RWPE1 (cell line): ENCODE measurements at regions not wholly inside any gene's neighbourhood (a gene's known extent, or its start where the extent isn't known, plus 50 kb on each side); places are given as distances from the start of the nearest gene placed in this dataset.
"Not testable (repeated sequence)": the region's sequence is repeated elsewhere in the genome, so short reads cannot be mapped to it uniquely, and the experiment has no call there.

ENCODE experiments used
- CTCF ChIA-PET: fragments of 350-600 bp; sonication (Branson Sonifier 250); formaldehyde crosslinking; extraction: SDS; loops from one replicate; lab custom pipeline; 2021; lab: Yijun Ruan, JAX
- POLR2A ChIA-PET: fragments of 400-600 bp; formaldehyde crosslinking; extraction: SDS; loops from one replicate; lab custom pipeline; 2020; ENCODE audit warnings: antibody characterized with exemption; ENCODE audit not compliant: low non-redundant PET; lab: Yijun Ruan, JAX
- DNase-seq: peaks from one replicate; pipeline ENCODE4 v3.0.0; 2012; ENCODE audit warnings: low spot score
- H3K27ac ChIP-seq: fragments of 450-650 bp; 2 replicates; pipeline ENCODE4 v1.5.1; 2017
- TF ChIP-seq, protein P1 (sequence below): fragments of 450-650 bp; conservative IDR thresholded peaks from 2 replicates; pipeline ENCODE4 v1.5.1; 2017; ENCODE audit warnings: low read depth, mild to moderate bottlenecking

DNA sequence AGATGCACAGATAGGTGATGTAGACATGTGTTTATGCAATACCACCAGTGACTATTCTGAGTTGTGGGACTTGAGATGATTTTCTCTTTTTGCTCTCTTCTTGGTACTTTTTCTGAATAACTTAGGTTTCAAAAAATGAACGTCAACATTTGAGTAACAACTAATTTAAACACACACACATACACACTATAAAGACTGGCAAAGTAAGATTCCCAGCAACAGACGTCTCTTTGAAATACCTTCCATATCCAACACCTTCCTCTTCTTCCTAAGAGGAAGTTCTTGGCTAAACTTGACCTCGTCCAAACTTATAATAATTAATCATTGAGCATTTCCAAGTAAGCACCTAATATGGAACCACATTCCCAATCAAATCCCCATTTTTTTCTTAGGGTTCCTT is 81.6 kb upstream of the RGPD4 start:
- ChIA-PET POLR2A (no interaction called here), CTCF (no interaction called here)
- DNase-seq, result no peak
- TF ChIP-seq, protein P1, sequence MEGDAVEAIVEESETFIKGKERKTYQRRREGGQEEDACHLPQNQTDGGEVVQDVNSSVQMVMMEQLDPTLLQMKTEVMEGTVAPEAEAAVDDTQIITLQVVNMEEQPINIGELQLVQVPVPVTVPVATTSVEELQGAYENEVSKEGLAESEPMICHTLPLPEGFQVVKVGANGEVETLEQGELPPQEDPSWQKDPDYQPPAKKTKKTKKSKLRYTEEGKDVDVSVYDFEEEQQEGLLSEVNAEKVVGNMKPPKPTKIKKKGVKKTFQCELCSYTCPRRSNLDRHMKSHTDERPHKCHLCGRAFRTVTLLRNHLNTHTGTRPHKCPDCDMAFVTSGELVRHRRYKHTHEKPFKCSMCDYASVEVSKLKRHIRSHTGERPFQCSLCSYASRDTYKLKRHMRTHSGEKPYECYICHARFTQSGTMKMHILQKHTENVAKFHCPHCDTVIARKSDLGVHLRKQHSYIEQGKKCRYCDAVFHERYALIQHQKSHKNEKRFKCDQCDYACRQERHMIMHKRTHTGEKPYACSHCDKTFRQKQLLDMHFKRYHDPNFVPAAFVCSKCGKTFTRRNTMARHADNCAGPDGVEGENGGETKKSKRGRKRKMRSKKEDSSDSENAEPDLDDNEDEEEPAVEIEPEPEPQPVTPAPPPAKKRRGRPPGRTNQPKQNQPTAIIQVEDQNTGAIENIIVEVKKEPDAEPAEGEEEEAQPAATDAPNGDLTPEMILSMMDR, result no peak
- no peak overlapping the region for H3K27ac ChIP-seq

DNA sequence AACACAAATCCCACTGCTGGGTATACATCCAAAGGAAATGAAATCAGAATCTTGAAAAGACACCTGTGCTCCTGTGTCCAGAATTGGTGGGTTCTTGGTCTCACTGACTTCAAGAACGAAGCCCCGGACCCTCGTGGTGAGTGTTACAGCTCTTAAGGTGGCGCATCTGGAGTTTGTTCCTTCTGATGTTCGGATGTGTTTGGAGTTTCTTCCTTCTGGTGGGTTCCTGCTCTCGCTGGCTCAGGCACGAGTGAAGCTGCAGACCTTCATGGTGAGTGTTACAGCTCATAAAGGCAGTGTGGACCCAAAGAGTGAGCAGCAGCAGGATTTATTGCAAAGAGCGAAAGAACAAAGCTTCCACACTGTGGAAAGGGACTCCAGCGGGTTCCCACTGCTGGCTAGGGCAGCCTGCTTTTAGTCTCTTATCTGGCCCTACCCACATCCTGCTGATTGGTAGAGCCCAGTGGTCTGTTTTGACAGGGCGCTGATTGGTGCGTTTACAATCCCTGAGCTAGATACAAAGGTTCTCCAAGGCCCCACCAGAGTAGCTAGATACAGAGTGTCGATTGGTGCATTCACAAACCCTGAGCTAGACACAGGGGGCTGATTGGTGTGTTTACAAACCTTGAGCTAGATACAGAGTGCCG is 80.0 kb upstream of the RGPD4 start:
- H3K27ac ChIP-seq, CTCF ChIA-PET, DNase-seq, POLR2A ChIA-PET: not testable (repeated sequence)

DNA sequence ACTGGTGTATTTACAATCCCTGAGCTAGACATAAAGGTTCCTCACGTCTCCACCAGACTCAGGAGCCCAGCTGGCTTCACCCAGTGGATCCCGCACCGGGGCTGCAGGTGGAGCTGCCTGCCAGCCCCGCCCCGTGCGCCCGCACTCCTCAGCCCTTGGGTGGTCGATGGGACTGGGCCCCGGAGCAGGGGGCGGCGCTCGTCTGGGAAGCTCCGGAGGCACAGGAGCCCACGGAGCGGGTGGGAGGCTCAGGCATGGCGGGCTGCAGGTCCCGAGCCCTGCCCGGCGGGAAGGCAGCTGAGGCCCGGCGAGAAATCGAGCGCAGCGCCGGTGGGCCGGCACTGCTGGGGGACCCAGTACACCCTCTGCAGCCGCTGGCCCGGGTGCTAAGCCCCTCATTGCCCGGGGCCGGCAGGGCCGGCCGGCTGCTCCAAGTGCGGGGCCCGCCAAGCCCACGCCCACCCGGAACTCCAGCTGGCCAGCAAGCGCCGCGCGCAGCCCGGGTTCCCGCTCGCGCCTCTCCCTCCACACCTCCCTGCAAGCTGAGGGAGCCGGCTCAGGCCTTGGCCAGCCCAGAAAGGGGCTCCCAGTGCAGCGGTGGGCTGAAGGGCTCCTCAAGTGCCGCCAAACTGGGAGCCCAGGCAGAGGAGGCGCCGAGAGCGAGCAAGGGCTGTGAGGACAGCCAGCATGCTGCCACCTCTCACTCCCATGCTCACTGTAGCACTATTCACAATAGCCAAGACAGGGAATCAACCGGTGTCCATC is 79.3 kb upstream of the RGPD4 start:
- H3K27ac ChIP-seq, DNase-seq, POLR2A ChIA-PET: not testable (repeated sequence)
- CTCF ChIA-PET, result interaction anchor here (0.6 kb wide), 1 partner anchor 1353 kb away, joined by 5 read pairs; no protein-coding TSS in a partner anchor

DNA sequence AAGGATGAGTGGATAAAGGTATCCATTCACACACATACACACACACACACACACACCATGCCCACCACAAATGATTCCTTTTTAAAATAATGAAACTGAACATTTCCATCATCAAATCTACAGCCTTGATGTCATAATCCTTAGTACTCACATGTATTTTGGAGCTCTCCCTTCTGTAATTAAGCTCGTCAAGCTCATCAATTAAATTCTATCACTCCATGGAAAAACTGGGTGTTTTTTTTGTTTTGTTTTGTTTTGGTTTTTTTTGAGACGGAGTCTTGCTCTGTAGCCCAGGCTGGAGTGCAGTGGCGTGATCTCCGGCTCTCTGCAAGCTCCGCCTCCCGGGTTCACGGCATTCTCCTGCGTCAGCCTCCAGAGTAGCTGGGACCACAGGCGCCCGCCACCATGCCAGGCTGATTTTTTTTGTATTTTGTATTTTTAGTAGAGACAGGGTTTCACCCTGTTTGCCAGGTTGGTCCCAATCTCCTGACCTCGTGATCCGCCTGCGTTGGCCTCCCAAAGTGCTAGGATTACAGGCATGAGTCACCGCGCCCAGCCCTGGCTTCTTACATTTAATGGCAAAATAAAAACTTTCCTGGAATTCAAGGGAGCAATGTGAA is 78.6 kb upstream of the RGPD4 start:
- ChIA-PET CTCF (no interaction called here), POLR2A (no interaction called here)
- H3K27ac ChIP-seq, result no peak overlapping the region
- TF ChIP-seq, protein P1, result no peak
- no peak for DNase-seq

DNA sequence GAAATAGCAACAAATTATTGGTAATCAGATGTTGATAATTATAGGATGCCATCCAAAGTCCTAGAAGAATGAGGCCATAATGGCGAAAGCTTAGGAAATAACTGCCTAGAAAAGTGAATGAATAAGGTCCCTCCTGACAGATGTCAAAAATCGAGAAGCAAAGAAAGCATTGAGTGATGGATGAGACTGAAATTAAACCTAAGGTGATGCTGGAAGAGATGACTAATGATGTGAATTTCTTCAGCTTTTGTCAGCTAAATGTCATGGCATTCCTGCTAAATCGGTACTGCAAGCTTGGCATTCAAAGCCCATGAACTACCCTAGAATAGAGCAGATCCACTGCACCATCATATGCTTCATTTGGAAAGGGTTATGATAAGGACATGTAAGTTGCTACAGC is 74.8 kb upstream of the RGPD4 start:
- TF ChIP-seq, protein P1, result no peak
- H3K27ac ChIP-seq, result no peak overlapping the region
- no peak for DNase-seq
- POLR2A ChIA-PET, result no interaction called here
- CTCF ChIA-PET, result no interaction called here

DNA sequence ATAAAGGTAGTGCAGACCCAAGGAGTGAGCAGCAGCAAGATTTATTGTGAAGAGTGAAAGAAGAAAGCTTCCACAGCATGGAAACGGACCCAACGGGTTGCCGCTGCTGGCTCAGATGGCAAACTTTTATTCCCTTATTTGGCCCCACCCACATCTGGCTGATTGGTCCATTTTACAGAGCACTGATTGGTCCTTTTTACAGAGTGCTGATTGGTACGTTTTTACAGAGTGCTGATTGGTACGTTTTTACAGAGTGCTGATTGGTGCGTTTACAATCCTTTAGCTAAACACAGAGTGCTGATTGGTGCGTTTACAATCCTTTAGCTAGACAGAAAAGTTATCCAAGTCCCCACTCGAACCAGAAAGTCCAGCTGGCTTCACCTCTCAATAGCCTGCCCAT is 72.9 kb upstream of the RGPD4 start:
- DNase-seq, H3K27ac ChIP-seq, CTCF ChIA-PET, POLR2A ChIA-PET: not testable (repeated sequence)

DNA sequence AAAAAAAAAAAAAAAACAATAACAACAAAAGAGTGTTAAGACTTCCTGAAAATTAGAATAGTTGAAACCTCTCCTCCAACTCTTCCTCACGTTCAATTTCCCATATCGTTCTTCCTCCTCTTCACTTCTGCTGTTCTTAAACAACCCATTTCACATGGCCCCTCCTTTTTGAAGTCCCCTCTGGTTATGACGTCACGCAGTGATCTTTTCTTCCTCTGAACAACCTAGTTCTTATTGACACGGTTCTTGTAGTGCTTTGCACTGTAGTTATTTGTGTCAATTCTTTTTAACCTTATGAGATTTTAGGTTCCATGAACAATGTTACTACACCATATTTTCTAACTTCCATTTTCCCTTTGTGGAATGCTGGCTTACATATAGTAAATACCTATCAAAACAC is 69.5 kb upstream of the RGPD4 start:
- H3K27ac ChIP-seq, result no peak overlapping the region
- no peak for DNase-seq
- TF ChIP-seq, protein P1, result no peak
- POLR2A ChIA-PET, result no interaction called here
- CTCF ChIA-PET, result no interaction called here
